ENCODE measurements at regions not wholly inside any gene's neighbourhood (a gene's known extent, or its start where the extent isn't known, plus 50 kb on each side); places are given as distances from the start of the nearest gene placed in this dataset.
"Not testable (repeated sequence)": the region's sequence is repeated elsewhere in the genome, so short reads cannot be mapped to it uniquely, and the experiment has no call there.

DNA sequence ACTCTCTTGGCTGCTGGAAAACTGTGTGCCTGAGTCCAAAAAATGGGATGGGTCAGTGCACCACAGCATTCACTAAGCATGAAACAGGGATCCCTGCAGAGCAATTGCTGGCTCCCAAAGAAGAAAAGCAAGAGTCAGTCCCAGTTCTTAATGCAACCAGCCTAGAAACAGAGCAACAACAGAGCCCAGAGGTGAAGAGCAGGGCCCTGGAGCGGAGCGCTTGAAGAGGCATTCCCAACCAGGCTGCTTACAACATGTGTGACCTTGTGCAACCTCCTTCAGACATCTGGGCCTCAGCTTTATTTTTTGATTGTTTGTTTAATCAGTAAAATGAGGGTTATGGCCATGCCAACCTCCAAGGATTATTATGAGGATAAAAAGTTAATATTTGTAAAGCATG lies 543.7 kb upstream of the COBL start:
- intact Hi-C loops (cut with micrococcal nuclease), result no loop called here
- no peaks in the 10 kb centered on the region for H3K36me3 ChIP-seq

DNA sequence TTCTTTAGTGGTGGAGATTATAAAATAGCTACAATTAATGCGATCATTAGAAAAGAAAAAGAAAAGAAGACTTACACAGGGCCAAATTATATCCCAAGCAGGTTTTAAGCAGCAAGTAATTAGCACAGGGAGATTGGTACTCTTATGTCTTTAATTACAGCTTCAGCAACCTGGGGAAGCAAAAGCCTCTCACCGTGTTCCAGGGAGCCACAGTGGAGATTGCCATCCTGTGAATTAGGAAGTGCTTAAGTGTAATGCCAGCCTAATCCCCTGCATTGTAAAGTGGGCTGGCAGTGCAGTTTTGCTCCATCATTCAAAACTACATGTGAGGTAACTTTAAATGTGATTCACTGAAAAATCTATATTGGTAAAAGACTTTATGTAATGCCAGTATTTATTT lies 533.5 kb upstream of the COBL start:
- TF ChIP-seq, protein P1, sequence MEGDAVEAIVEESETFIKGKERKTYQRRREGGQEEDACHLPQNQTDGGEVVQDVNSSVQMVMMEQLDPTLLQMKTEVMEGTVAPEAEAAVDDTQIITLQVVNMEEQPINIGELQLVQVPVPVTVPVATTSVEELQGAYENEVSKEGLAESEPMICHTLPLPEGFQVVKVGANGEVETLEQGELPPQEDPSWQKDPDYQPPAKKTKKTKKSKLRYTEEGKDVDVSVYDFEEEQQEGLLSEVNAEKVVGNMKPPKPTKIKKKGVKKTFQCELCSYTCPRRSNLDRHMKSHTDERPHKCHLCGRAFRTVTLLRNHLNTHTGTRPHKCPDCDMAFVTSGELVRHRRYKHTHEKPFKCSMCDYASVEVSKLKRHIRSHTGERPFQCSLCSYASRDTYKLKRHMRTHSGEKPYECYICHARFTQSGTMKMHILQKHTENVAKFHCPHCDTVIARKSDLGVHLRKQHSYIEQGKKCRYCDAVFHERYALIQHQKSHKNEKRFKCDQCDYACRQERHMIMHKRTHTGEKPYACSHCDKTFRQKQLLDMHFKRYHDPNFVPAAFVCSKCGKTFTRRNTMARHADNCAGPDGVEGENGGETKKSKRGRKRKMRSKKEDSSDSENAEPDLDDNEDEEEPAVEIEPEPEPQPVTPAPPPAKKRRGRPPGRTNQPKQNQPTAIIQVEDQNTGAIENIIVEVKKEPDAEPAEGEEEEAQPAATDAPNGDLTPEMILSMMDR (IDR thresholded peaks at IDR 0.05; ENCODE audit: borderline replicate concordance), result no peak

More for the DNA sequence above, 543.7 kb upstream of the COBL start:
- no peak overlapping the region for H3K27ac ChIP-seq (replicated peaks)
- H3K4me1 ChIP-seq, result no peaks in the 10 kb centered on the region
- peaks cover 11% of the 10 kb centered on the region for H3K9me3 ChIP-seq (replicated peaks)
- no peak for DNase-seq
- TF ChIP-seq, protein P1 (IDR thresholded peaks at IDR 0.05; ENCODE audit: borderline replicate concordance), result no peak
- H3K4me3 ChIP-seq, result no peak overlapping the region
- H3K27me3 ChIP-seq (ENCODE audit: low read depth), result no peaks in the 10 kb centered on the region

DNA sequence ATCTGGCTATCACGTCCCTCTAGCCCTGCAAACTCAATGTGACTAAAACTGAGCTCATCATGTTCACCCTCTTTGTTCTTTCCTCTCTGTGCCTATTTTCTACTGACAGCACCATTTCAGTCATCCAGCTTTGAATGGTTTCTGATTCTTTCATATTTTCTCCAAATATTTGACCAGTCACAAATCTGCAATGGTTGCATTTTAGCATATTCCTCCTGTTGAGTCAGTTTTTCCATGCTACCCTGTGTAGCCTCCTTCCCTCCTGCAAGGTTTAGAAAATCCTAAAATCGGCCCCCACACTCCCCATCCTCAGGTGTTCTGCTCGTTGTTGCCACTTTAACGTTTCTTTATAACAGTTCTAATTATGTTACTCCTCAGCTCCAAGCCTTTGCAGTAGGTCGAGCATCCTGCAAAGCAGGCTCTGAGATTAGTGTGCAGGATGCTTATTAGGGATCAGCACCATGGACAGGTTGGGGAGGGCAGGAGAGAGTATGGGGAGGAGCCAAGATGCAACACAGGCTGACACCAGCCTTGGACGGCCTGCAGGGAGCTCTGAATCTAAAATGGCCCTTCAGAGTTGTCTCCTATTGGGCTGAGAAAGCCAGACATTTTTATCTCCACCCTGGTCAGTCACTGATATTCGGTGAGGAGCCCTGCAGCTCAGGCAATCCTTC lies 531.0 kb upstream of the COBL start:
- TF ChIP-seq, protein P1 (IDR thresholded peaks at IDR 0.05; ENCODE audit: borderline replicate concordance), result no peak
- H3K4me3 ChIP-seq, result no peak overlapping the region
- intact Hi-C loops (cut with micrococcal nuclease), result no loop called here
- peaks cover 31% of the 10 kb centered on the region for H3K9me3 ChIP-seq (replicated peaks)
- no peaks in the 10 kb centered on the region for H3K4me1 ChIP-seq
- H3K27ac ChIP-seq (replicated peaks), result no peak overlapping the region
- H3K36me3 ChIP-seq, result no peaks in the 10 kb centered on the region
- no peak for DNase-seq
- no peaks in the 10 kb centered on the region for H3K27me3 ChIP-seq (ENCODE audit: low read depth)

More for the DNA sequence above, 533.5 kb upstream of the COBL start:
- Histone ChIP-seq H3K4me1 (no peaks in the 10 kb centered on the region), H3K4me3 (no peak overlapping the region), H3K9me3 (replicated peaks) (peaks cover 30% of the 10 kb centered on the region), H3K27ac (replicated peaks) (no peak overlapping the region), H3K36me3 (no peaks in the 10 kb centered on the region), H3K27me3 (ENCODE audit: low read depth) (no peaks in the 10 kb centered on the region)
- DNase-seq, result no peak
- intact Hi-C loops (cut with micrococcal nuclease), result no loop called here

DNA sequence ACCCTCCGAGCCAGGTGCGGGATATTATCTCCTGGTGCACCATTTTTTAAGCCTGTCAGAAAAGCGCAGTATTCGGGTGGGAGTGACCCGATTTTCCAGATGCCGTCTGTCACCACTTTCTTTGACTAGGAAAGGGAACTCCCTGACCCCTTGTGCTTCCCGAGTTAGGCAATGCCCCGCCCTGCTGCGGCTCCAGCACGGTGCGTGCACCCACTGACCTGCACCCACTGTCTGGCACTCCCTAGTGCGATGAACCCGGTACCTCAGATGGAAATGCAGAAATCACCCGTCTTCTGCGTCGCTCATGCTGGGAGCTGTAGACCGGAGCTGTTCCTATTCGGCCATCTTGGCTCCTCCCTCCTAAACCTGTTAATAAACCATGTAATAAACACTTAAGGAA lies 522.5 kb upstream of the COBL start:
- H3K27me3 ChIP-seq (ENCODE audit: low read depth); H3K9me3 ChIP-seq (replicated peaks); DNase-seq; H3K27ac ChIP-seq (replicated peaks); H3K4me3 ChIP-seq; H3K36me3 ChIP-seq; H3K4me1 ChIP-seq; intact Hi-C loops (cut with micrococcal nuclease): not testable (repeated sequence)

DNA sequence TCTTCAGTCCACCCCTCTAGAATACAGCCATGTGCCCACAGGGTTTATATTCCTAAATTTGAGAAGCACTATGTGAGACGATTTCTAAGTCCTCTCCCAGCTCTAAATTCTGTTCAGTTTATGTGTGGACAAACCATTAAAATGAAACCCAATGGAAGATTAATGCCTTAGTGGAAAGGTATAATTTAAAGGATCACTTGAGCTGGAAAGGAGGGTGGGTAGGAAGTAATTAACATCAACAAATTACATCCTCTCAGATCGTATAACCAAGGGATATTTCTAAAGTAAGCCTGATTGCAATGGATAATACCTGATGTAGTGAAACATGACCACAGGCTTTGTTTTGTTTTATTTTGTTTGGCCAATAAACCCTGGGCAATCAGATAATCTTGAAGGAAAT lies 511.0 kb upstream of the COBL start:
- DNase-seq, result no peak
- TF ChIP-seq, protein P1 (IDR thresholded peaks at IDR 0.05; ENCODE audit: borderline replicate concordance), result no peak
- intact Hi-C loops (cut with micrococcal nuclease), result no loop called here

DNA sequence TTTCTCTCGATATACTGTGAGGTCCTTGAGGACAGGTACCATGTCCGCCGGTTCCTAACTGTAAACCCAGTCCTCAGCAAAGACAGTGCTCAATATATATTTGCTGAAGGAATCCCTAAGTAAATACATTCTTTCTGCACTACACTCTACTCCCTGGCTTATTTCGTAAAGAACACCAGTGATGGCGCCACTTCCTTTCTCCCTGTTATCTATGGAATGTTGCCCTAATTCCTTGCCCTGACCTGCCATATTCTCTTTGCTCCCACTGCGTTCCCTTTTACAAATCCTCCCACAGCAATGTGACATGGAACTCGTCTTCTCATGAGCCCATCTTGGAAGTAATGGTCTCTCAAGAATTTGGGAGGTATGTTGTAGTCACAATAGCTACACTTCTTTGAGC lies 507.4 kb upstream of the COBL start:
- Histone ChIP-seq H3K36me3 (no peaks in the 10 kb centered on the region), H3K27ac (replicated peaks) (no peak overlapping the region), H3K4me1 (no peaks in the 10 kb centered on the region), H3K27me3 (ENCODE audit: low read depth) (no peaks in the 10 kb centered on the region), H3K9me3 (replicated peaks) (peaks cover 44% of the 10 kb centered on the region), H3K4me3 (no peak overlapping the region)
- intact Hi-C loops (cut with micrococcal nuclease), result no loop called here
- DNase-seq, result no peak
- TF ChIP-seq, protein P1 (IDR thresholded peaks at IDR 0.05; ENCODE audit: borderline replicate concordance), result no peak

More for the DNA sequence above, 511.0 kb upstream of the COBL start:
- no peaks in the 10 kb centered on the region for H3K36me3 ChIP-seq
- no peaks in the 10 kb centered on the region for H3K27me3 ChIP-seq (ENCODE audit: low read depth)
- H3K9me3 ChIP-seq (replicated peaks), result peaks cover 61% of the 10 kb centered on the region
- no peak overlapping the region for H3K27ac ChIP-seq (replicated peaks)
- H3K4me1 ChIP-seq, result no peaks in the 10 kb centered on the region
- no peak overlapping the region for H3K4me3 ChIP-seq
